DMS53 (cell line): ENCODE measurements at regions not wholly inside any gene's neighbourhood (a gene's known extent, or its start where the extent isn't known, plus 50 kb on each side); places are given as distances from the start of the nearest gene placed in this dataset.

Experiments used
- DNase-seq: peaks from one replicate; lab custom pipeline; 2025; lab: John Stamatoyannopoulos, UW

DNA sequence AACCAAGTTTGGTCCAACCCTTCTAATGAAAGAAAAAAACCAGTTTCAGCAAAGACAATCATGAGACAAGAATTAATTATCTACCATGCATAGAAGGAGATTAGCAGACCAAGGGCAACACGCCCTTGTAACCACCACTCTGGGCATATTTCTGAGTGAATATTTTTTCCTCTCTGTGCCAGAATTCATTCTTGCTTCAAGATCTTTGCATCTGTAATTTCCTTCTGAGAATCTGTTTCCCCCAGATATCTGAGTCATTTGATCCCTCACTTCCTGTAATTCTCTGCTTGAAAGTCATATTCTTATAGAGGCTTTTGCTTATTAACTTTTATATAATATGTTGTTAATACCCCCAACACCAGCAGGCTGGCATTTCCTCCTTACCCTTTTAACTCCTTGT is 243.7 kb downstream of the SLC16A7 start:
- no peak for DNase-seq

DNA sequence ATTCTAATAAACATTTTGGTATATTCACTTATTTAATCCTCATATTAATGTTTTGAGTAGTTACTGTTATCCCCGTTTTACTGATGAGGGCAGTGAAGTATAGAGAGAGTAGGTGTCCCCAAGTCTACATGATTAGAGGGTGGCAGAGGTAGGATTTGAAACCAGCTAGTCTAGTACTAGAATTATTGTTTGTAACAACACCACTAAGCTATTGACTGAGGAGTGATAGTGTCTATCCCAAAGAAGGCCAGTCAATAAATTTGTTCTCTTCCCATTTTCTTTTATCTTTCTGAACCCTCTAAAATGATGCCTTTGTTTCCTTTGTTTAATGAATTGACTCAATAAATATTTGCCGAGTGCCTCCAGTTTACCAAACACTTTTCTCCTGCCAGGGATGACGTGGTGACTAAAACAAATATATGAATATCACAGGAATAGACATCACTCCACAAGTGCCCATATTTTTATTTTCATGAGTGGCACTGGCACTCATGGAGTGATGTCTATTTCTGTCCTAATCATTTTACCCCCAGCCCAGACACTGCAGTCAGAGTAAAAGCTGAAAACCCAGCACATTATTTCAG is 247.5 kb downstream of the SLC16A7 start:
- DNase-seq: peak; percentile 98

DNA sequence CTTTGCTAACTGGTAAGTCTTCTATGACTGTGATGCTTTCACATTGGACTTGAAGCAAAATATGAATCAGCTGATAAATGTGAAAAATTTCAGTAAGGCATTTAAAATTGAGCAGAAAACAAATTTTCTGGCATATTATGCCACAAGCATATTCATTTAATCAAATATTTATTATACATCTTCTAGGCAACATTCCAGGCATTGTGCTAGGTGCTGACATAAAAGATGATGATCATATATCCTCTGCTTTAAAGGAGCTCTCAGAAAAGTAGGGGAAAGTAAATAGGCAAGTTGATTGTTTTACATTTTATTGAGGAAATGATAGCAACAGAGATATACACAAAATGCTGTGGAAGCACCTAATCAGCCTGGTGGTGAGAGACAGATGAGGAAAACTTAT is 248.9 kb downstream of the SLC16A7 start:
- peak; percentile 37 for DNase-seq

DNA sequence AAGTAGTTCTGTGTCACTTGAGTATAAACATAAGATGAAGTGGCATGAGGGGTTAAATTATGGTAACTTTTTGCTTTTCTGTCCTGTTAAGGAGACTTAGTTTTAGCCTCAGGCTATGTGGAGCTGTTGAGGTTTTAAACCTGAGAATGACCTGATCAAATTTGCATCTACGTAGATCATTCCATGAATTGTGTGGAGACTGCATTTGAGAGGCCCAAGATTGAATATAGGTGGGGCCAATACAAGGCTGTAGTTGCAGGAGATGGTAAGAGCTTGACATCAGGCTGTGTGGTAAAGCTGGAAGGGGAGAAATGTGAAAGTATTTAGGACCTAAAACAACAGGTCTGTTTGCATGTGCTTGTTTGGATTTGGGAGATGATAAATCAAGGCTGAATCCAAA is 249.5 kb downstream of the SLC16A7 start:
- DNase-seq: no peak

DNA sequence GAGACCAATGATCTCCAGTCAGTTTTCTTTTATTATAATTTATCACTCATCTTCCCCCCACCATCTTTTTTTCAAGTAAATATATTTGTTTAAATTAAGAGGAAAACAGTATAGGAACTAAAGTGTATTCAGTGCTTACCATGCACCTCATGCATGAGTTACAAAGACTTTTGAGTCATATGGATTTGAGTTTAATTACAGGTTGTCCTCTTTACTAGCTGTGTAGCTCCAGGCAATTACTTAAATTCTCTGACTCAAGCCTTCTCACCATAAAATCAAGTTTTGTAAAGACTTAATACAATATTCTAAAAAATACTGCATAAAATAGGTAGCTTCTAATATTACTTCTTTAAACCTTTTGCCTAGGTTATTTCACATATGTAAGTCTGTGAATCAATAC is 251.3 kb downstream of the SLC16A7 start:
- no peak for DNase-seq

DNA sequence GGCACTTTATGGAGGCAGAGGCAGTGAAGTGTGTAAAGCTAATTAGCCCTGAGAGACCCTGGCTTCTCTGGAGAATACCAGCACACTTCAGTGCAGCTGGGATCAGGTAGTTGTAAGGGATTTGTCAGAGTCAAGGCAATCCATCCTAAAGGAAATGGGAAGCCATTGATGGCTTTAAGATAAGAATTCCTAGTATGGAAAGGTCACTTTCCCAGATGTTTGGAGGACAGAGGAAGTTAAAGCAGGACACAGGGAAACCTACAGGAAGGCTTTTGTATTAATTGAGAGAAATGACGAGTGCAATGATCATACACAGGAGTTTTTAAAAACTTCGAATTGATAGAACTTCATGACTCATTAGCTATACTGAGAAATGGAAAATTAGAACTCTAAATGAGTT is 254.4 kb downstream of the SLC16A7 start:
- no peak for DNase-seq

DNA sequence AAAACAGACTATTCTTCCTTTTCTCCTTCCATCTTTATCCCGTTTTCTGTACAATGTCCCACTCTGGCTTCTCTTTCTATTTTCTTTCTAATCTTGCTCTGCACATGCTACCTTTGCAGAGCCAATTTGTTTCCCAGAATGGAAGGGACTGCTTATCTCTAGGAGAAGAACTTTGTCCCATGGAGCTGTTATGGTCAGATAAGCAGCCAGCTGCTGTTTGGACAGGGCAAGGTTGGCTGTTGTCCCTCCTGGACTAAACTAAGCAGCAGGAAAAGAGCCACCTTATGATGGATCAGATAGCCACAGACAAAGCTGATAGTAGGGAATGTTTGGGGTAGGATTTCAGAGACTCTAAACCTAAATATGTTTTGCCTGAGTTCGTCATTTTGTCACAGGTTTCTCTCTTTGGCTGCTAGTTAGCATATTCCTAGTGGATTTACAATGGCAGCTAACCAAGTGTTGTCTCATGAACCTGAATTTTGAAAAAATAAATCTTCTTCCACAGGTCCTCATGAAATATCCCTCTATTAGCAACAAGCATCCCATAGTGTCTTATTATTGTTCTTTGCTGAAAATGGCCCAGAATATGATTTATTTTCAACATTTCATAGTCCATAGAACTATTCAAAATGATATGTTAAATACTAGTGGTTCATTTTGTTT is 262.8 kb downstream of the SLC16A7 start:
- peak; percentile 29 for DNase-seq

DNA sequence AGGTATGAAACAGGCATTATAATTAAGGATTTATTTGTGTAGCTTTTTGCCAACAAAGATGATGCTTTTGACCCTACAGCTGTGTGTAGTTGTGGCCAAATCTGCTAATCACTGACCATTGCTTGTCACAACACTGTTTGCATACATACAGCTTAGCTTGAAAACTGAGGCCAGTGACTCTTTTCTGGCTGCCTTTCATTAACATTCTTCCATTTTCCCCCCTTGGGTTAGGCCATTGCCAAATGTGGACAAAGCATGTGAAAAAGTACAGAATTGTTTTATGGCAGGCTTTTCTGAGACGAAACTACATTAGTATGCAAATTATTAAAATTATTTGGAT is 263.3 kb downstream of the SLC16A7 start:
- no peak for DNase-seq

DNA sequence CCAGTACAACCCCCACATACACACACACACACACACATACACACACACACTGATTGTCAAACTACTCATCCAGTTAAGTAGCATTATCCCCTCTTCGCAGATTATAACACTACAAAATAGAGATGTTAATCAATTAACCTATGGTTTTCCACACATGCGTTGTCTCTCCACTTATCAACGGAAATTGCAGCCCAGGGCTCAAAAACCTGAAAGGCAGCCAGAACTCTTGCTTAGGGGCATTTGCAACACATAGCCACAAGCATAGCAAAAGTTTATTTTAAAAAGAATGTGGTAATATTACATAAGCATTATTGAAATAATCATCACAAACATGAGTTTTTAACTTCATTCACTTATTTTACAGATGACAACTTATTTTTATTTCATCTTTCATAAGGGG is 265.8 kb downstream of the SLC16A7 start:
- DNase-seq: no peak

DNA sequence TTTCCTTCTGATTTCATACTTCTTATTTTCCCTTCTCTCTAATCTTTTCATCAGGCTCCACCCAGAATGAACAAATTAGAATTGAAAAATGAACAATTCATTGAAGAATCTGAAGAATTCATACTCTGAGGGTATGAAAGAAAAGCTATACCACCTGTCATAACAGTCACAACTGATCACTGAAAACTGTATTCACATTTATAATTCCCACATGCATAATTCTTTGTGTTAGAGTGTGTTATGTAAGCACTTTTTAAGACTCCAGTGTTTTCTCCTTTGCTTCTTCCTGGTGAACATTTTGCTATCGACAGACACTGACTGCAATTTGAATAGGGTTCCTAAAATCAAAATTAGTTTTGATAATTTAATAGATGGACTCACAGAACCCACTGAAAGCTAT is 271.2 kb downstream of the SLC16A7 start:
- DNase-seq: no peak

DNA sequence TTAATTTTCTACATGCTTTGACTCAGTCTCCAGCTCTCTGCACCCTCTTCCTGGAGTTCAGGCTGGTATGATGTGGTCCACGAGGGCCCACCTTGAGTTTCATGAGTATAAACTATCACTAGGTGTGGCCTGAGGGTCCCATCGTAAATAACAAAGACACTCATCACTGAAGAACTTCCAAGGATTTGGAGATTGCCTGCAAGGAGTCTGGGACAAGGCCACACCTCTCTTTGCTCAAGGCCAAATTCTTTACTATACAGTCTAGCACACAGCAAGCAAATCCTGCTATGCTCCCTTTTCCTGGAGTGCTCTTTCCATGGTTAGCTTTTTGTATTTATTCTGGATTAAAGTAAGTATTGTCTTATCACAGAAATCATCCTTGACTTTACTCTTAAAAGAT is 271.9 kb downstream of the SLC16A7 start:
- DNase-seq: no peak

DNA sequence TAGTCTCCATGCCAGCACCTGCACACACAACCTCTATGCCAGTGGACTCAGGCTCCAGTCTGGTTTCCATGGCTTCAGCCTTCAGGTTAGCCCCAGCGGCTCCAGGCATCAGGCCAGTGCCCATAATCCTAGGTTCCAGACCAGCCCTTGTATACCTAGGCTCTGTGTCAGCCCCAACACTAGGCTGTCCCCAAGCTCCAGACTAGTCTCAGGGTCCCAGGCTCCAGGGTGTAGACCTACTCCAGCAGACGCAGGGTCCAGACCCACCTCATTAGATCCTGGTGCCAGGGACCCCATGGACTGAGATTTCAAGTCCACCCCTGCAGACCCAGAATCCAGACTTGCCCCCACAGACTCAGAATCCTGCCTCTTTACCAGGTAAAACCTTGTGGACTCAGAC is 275.9 kb downstream of the SLC16A7 start:
- DNase-seq: no peak

DNA sequence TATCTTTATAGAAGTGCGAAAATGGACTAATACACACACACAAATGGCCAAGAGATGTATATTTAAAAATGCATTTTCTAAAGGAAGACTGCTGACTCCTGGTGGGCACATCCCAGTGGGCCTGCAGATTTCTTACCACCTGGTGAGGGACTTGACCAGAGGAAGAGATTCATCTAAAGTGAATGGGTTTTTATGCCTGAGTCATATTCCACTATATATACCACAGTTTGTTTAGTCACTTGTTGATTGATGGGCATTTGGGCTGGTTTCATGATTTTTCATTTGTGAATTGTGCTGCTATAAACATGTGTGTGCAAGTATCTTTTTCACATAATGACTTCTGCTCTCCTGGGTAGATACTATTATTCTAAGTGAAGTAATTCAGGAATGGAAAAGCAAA is 277.3 kb downstream of the SLC16A7 start:
- no peak for DNase-seq

DNA sequence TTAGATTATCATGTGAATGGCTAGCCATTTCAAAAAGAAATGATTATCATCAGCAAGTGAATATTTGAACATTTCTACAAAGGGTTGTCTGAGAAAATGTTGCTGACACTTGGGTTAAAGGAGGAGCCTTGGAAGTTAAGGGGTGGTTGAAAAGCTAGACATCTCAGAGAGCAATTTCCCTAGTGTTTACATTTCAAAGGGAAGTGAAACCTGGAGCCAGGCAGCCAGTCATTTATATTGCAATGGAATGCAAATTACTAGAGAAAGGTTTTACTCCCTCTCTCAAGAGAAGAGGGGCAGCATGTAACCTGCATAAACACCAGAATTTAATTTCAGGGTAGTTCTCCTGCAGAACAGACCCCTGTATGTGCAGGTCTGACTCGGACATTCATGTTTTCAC is 279.0 kb downstream of the SLC16A7 start:
- peak; percentile 13 for DNase-seq

DNA sequence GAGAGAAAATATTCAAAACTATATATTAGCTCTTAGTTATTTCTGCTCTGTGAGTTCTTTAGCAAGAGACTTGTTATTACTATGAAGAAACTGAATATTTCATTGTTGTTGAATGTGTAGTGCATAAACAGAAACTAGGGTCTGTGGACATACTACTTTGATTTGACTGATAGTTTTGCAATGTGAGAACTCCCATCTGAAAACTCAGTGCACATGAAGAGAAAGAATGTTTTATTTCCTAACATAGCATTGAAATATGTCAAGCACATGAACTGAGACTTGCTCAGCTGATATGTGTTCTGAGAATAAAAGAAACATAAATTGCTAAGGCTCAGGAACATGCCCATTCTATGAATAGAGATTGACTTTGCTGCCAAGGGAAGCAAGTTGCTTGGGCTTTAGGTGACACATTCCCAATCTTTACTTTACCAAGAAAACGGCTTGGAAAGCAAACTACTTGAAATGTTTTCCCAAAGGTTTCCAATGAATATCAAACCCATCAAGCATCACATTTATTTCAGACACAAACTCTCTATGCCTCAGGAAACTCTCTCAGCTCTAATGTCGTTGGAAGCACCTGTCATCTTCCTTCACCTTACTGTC is 290.4 kb downstream of the SLC16A7 start:
- DNase-seq: no peak

DNA sequence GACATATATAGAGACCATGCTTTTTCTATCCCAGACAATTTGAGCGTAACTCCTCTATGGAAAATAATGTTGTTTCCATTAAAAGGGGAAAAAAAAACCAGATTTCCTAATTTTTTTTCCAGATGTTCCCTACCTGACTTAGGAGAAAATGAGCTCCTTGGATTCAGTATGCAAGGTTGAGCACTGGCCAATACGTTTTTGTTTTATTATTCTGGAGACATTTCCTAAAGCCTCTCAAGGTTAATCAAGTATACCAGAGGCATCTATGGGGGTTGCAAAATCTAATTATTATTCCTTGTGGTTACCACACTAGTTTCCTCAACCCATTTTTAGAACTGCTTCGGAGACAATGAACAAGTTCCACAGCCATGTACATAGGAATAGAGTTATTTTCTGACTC is 291.3 kb downstream of the SLC16A7 start:
- no peak for DNase-seq

DNA sequence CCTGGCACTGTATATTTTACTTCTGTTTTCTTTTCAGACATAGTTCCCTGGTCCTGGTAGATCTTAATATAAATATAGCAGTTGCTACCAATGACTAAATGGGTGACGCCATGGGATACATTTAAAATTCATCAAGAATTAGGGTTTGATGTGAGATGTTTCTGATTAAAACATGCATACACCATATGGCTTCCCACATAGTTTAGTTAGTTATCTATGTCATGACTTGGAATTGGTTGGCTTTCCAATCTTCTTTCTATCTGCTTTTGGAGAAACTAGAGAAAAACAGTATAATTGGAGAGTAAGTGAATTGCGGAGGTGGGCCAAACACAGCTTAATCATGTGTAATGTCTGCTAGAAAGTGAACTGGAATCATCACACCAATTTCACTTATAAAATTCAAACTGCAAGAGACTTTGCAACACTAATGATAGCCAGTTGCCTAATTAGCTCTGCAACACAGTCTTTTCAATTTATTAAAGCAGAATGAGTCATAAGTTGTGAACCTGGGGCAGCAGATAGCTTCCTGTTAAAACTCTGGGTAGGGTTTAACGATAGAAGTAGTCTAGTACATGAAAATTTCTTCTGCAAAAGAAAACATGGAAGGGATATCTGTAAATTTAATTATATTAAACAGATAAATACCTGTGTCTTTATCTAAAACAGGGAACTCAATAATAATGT is 295.2 kb downstream of the SLC16A7 start:
- no peak for DNase-seq

DNA sequence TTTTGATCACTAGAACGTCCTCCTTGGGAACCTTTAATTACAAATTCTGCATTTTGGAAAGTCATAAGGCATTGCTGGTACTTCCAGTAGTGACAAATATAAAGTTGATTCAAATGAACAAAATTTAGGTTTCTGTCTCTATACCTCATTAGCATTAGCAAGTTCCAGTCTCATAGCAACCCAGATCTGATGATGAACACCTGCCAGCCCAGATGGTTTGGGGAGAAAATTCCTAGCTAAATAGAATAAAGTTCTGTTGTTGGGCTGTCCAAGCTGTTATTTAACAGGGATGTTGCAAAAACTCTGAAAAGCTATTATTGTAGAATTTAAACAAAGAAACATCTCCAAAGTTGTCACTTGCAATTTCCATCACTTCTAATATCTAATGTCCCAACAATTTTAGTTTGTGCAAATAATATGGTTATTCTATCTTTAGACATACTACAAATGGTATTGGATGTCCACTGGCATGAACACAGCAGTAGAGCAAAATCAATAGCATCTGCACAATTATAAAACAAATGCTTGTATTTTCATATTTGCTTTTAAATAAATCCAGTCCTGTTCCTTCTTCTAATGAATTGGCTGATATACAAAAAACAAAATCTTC is 299.4 kb downstream of the SLC16A7 start:
- no peak for DNase-seq

DNA sequence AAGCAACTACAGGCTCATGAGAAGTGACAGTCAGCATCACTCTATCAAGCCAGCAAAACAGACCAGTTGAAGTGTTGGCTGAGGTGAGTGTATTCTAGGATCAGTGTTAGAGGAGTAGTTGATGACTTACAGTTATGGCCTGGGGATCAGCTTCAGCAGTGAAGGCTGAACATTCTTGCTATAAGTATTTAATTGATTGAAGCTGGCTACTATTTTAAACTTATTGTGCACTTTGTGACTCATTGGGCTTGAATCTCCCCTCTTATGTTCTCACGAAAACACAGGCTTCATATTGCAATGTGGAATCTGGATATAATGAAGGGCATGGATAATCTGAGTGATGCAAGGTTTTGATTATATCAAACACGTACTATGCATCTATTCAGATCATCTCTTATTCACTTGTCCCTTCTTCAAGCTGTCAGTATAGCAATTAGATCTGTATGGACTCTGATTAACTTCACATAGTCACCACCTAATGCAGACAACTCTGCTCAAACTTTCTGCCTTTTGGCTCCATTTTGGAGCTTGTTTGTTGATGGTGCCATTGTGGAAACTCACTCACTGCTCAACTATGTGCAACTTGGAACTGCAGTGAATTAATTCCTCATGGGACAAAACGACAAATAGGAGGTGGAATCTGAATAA is 309.2 kb downstream of the SLC16A7 start:
- DNase-seq: no peak

DNA sequence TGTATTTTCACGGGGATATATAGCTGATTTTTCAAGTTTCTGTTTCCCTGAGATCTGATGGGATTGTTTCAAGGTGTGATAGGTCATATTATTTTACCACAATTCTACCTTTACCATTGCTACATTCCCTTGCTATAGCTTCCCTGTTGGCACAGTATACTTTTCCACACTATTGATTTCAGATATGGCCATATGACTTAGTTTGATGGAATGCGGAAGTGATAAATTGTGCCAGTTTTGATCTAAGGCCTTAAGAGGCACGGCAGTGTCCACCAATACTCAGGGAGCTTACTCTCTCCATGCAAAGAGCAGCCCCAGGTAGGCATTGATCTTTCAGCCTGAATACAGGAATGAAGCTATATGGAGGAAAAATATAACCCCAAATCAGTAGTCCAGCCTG is 315.7 kb downstream of the SLC16A7 start:
- no peak for DNase-seq

DNA sequence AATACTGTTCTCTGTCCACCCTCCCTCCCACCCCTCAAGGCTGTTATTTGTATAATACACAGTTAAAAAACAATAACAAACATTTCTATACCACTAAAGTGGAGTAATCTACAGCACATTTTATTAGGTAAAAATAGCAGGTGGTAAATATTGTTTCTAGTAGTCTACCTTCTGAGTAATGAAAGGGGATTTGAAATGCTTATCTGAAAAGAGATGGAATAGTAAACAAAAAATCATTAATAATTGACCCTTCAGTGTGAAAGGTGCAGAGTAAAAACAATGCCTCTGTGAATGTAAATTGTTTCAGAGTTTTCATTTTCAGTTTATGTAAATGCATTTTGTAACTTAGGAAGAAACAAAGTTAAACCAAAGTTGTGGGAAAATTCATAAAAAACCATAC is 321.2 kb downstream of the SLC16A7 start:
- no peak for DNase-seq

DNA sequence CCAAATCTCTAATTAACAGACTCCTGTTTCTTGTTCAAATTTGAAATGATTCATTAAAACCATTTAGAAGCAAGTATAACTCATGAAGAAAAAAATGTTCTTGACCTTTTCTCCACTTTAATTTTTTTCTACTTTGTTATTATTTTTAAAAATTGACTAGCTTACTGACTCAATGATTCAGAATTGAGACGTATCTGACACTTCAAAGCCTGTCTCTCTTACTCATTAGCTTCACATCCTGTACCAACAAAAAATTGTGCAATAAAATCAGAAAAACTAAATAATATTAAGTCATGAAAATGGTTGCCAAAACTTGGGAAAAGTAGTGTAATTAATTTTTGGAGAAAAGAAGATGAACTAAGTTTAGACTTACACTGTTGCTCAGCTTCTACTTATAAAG is 331.2 kb downstream of the SLC16A7 start:
- DNase-seq: no peak

DNA sequence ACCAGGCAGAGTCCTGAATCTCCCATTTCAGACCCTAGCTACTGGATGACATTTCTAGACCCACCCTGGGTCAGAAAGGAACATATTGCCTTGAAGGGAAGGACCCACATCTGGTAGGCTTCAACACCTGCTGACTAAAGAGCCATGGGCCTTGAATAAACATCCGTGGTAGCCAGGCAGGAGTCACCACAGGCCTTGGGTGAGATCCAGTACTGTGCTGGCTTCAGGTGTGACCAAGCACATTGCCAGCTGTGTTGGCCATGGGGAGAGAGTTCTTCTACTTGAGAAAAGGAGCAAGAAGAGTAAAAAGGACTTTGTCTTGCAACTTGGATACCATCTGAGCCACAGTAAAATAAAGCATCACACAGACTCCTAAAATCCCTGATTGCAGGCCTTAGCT is 332.6 kb downstream of the SLC16A7 start:
- peak; percentile 81 for DNase-seq
